ENCODE measurements at regions not wholly inside any gene's neighbourhood (a gene's known extent, or its start where the extent isn't known, plus 50 kb on each side); places are given as distances from the start of the nearest gene placed in this dataset.

GRCh38 chr18:25604894-25605597 is 253.1 kb upstream of the ZNF521 start:
- DNase-seq: no peak
- intact Hi-C loops (cut with DNase I): no loop called here
- Histone ChIP-seq H3K9me3 (no peaks in the 10 kb centered on the region), H3K4me1 (ENCODE audit: insufficient read depth) (peaks cover 2% of the 10 kb centered on the region), H3K27me3 (no peaks in the 10 kb centered on the region), H3K27ac (no peak overlapping the region), H3K4me3 (no peak overlapping the region), H3K36me3 (no peaks in the 10 kb centered on the region)
- no peak for TF ChIP-seq POLR2A (IDR thresholded peaks at IDR 0.05)
- TF ChIP-seq, protein P1, sequence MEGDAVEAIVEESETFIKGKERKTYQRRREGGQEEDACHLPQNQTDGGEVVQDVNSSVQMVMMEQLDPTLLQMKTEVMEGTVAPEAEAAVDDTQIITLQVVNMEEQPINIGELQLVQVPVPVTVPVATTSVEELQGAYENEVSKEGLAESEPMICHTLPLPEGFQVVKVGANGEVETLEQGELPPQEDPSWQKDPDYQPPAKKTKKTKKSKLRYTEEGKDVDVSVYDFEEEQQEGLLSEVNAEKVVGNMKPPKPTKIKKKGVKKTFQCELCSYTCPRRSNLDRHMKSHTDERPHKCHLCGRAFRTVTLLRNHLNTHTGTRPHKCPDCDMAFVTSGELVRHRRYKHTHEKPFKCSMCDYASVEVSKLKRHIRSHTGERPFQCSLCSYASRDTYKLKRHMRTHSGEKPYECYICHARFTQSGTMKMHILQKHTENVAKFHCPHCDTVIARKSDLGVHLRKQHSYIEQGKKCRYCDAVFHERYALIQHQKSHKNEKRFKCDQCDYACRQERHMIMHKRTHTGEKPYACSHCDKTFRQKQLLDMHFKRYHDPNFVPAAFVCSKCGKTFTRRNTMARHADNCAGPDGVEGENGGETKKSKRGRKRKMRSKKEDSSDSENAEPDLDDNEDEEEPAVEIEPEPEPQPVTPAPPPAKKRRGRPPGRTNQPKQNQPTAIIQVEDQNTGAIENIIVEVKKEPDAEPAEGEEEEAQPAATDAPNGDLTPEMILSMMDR (IDR thresholded peaks at IDR 0.05): no peak
- no peak for TF ChIP-seq EP300 (IDR thresholded peaks at IDR 0.05)
- 85 to 89% (median 86%) methylated on average over 14 to 15 of the region's 15 CpGs for WGBS, 3 donors

DNA sequence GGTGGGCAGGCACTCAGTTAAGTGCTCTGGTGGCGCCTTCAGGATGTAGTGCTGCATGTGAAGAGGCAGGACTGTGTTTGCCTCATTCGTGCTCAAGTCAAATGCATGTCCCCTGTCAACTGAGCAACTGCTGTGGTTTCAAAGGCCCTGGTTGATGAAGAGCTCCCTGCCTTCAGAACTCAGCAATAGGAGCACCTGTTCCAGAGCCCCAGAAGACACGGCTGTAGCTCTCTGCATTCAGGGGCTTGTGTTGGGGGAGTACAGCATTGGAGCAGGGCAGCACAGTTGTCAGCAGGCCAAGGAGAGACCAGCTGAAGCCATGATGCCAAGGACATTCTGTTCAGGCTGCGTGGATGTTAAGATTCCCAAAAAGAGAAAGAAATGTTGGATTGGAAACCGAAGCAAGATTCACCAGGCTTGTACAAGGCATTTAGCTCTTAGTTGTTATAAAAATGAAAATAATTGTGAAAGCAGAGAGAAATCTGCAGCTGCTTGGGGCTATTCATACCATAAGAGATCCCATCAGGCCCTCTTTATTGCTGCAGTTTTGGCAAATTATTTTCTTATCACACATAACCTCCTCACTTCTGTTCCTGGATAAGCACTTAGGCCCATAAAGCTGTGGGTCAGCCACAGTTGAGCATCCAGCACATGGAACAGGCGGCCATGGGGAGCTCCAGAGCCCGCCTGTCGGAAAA is 252.4 kb upstream of the ZNF521 start:
- peaks cover 2% of the 10 kb centered on the region for H3K4me1 ChIP-seq (ENCODE audit: insufficient read depth)
- DNase-seq: no peak
- WGBS, 3 donors: 66 to 76% (median 70%) methylated on average over 8 of the region's 8 CpGs
- TF ChIP-seq, protein P1 (IDR thresholded peaks at IDR 0.05): no peak
- no peak for TF ChIP-seq POLR2A (IDR thresholded peaks at IDR 0.05)
- TF ChIP-seq EP300 (IDR thresholded peaks at IDR 0.05): no peak
- no peaks in the 10 kb centered on the region for H3K27me3 ChIP-seq
- no peaks in the 10 kb centered on the region for H3K9me3 ChIP-seq
- no peak overlapping the region for H3K4me3 ChIP-seq
- H3K36me3 ChIP-seq: no peaks in the 10 kb centered on the region
- no peak overlapping the region for H3K27ac ChIP-seq
- intact Hi-C loops (cut with DNase I): no loop called here

- no peak for TF ChIP-seq POLR2A (IDR thresholded peaks at IDR 0.05)
- TF ChIP-seq, protein P1 (IDR thresholded peaks at IDR 0.05): no peak
- no peak for TF ChIP-seq EP300 (IDR thresholded peaks at IDR 0.05)
- DNase-seq: no peak
- intact Hi-C loops (cut with DNase I): no loop called here
These were observed 247.5 kb upstream of the ZNF521 start for GRCh38 chr18:25599443-25599842.

GRCh38 chr18:25597476-25597875 is 245.5 kb upstream of the ZNF521 start:
- H3K9me3 ChIP-seq: no peaks in the 10 kb centered on the region
- H3K36me3 ChIP-seq: no peaks in the 10 kb centered on the region
- no peak for TF ChIP-seq POLR2A (IDR thresholded peaks at IDR 0.05)
- no peak for TF ChIP-seq EP300 (IDR thresholded peaks at IDR 0.05)
- TF ChIP-seq, protein P1 (IDR thresholded peaks at IDR 0.05): no peak
- H3K4me3 ChIP-seq: no peak overlapping the region
- no peak overlapping the region for H3K27ac ChIP-seq
- no peaks in the 10 kb centered on the region for H3K4me1 ChIP-seq (ENCODE audit: insufficient read depth)
- no peak for DNase-seq
- WGBS, 3 donors: 64 to 73% (median 66%) methylated on average over 9 of the region's 9 CpGs
- H3K27me3 ChIP-seq: no peaks in the 10 kb centered on the region
- intact Hi-C loops (cut with DNase I): no loop called here

More at GRCh38 chr18:25599443-25599842, 247.5 kb upstream of the ZNF521 start:
- Histone ChIP-seq H3K27me3 (no peaks in the 10 kb centered on the region), H3K36me3 (no peaks in the 10 kb centered on the region), H3K27ac (no peak overlapping the region), H3K4me3 (no peak overlapping the region), H3K9me3 (no peaks in the 10 kb centered on the region), H3K4me1 (ENCODE audit: insufficient read depth) (peaks cover 2% of the 10 kb centered on the region)

All from ovary (tissue), 7 donors.